G401 (cell line): ENCODE measurements at regions not wholly inside any gene's neighbourhood (a gene's known extent, or its start where the extent isn't known, plus 50 kb on each side); places are given as distances from the start of the nearest gene placed in this dataset.
"Not testable (repeated sequence)": the region's sequence is repeated elsewhere in the genome, so short reads cannot be mapped to it uniquely, and the experiment has no call there.

Experiments
- DNase-seq: peaks from one replicate; pipeline ENCODE4 v3.0.0-alpha.2; 2015; ENCODE audit warnings: low spot score
- in situ Hi-C: cut with HindIII; loops from 2 replicates; pipeline ENCODE4 v1.10.0; 2016; ENCODE audit warnings: low sequenced_read_pairs, mixed read lengths

GRCh38 chr7:149616898-149617297, 119.3 kb upstream of the ZNF746 start:
- in situ Hi-C loops: no loop called here
- DNase-seq: no peak

- in situ Hi-C loops: no loop called here
- DNase-seq: peak; percentile 25
Measured at GRCh38 chr7:149615690-149616270, 118.2 kb upstream of the ZNF746 start.

GRCh38 chr7:149610441-149611011, 112.9 kb upstream of the ZNF746 start:
- in situ Hi-C loops: no loop called here
- peak; percentile 15 for DNase-seq

GRCh38 chr7:149608168-149608567, 110.6 kb upstream of the ZNF746 start:
- in situ Hi-C loops: no loop called here
- no peak for DNase-seq

GRCh38 chr7:149607683-149608082, 110.1 kb upstream of the ZNF746 start:
- in situ Hi-C loops: no loop called here

GRCh38 chr7:149606826-149607225, 109.2 kb upstream of the ZNF746 start:
- in situ Hi-C loops: no loop called here
- no peak for DNase-seq

More at GRCh38 chr7:149607683-149608082, 110.1 kb upstream of the ZNF746 start:
- DNase-seq: no peak

GRCh38 chr7:149605696-149606095, 108.1 kb upstream of the ZNF746 start:
- DNase-seq: no peak

GRCh38 chr7:149604521-149604920, 106.9 kb upstream of the ZNF746 start:
- in situ Hi-C loops: no loop called here
- DNase-seq: no peak

More at GRCh38 chr7:149605696-149606095, 108.1 kb upstream of the ZNF746 start:
- in situ Hi-C loops: no loop called here

GRCh38 chr7:149600669-149601330, 103.2 kb upstream of the ZNF746 start:
- DNase-seq, in situ Hi-C loops: not testable (repeated sequence)

GRCh38 chr7:149599636-149600206, 102.1 kb upstream of the ZNF746 start:
- in situ Hi-C loops: no loop called here
- no peak for DNase-seq

- DNase-seq: peak; percentile 78
- in situ Hi-C loops: no loop called here
Measured at GRCh38 chr7:149598721-149599308, 101.2 kb upstream of the ZNF746 start.

GRCh38 chr7:149597789-149598188, 100.2 kb upstream of the ZNF746 start:
- in situ Hi-C loops: not testable (repeated sequence)

GRCh38 chr7:149595541-149595940, 97.9 kb upstream of the ZNF746 start:
- peak; percentile 89 for DNase-seq
- in situ Hi-C loops: no loop called here

More at GRCh38 chr7:149597789-149598188, 100.2 kb upstream of the ZNF746 start:
- DNase-seq: not testable (repeated sequence)

- in situ Hi-C loops: no loop called here
- DNase-seq: no peak
Measured at GRCh38 chr7:149595078-149595477, 97.5 kb upstream of the ZNF746 start.

GRCh38 chr7:149588930-149589329, 91.3 kb upstream of the ZNF746 start:
- no peak for DNase-seq
- in situ Hi-C loops: no loop called here

- in situ Hi-C loops: no loop called here
- no peak for DNase-seq
Measured at GRCh38 chr7:149586646-149587645, 89.3 kb upstream of the ZNF746 start.

GRCh38 chr7:149584530-149584929, 86.9 kb upstream of the ZNF746 start:
- in situ Hi-C loops: no loop called here
- no peak for DNase-seq

- no peak for DNase-seq
- in situ Hi-C loops: no loop called here
Measured at GRCh38 chr7:149584009-149584408, 86.4 kb upstream of the ZNF746 start.

- in situ Hi-C loops: no loop called here
- DNase-seq: no peak
Measured at GRCh38 chr7:149580328-149580727, 82.7 kb upstream of the ZNF746 start.
